DMS 273 (cell line): ENCODE measurements at regions not wholly inside any gene's neighbourhood (a gene's known extent, or its start where the extent isn't known, plus 50 kb on each side); places are given as distances from the start of the nearest gene placed in this dataset.
"Not testable (repeated sequence)": the region's sequence is repeated elsewhere in the genome, so short reads cannot be mapped to it uniquely, and the experiment has no call there.

Experiments used
- DNase-seq: peaks from one replicate; lab custom pipeline; 2025; ENCODE audit not compliant: unreplicated experiment; lab: John Stamatoyannopoulos, UW

GRCh38 chr12:28973491-28973890 is 175.6 kb upstream of the FAR2 start:
- DNase-seq: no peak

GRCh38 chr12:28974166-28974565 is 174.9 kb upstream of the FAR2 start:
- DNase-seq: no peak

GRCh38 chr12:28974883-28975282 is 174.2 kb upstream of the FAR2 start:
- no peak for DNase-seq

GRCh38 chr12:28975564-28976340 is 173.3 kb upstream of the FAR2 start:
- DNase-seq: no peak

GRCh38 chr12:28980436-28980835 is 168.6 kb upstream of the FAR2 start:
- no peak for DNase-seq

- DNase-seq: no peak
These were observed 161.3 kb upstream of the FAR2 start for GRCh38 chr12:28987538-28988324.

- no peak for DNase-seq
These were observed 160.8 kb upstream of the FAR2 start for GRCh38 chr12:28988325-28988704.

GRCh38 chr12:28991626-28992025 is 157.5 kb upstream of the FAR2 start:
- no peak for DNase-seq

- DNase-seq: no peak
These were observed 155.4 kb upstream of the FAR2 start for GRCh38 chr12:28993720-28994119.

GRCh38 chr12:28994179-28994715 is 154.8 kb upstream of the FAR2 start:
- no peak for DNase-seq

GRCh38 chr12:28996688-28997087 is 152.4 kb upstream of the FAR2 start:
- no peak for DNase-seq

GRCh38 chr12:28998662-28999120 is 150.4 kb upstream of the FAR2 start:
- DNase-seq: peak; percentile 30

GRCh38 chr12:29004066-29004935 is 144.8 kb upstream of the FAR2 start:
- no peak for DNase-seq

- no peak for DNase-seq
These were observed 144.2 kb upstream of the FAR2 start for GRCh38 chr12:29004936-29005304.

- DNase-seq: no peak
These were observed 140.3 kb upstream of the FAR2 start for GRCh38 chr12:29008786-29009185.

GRCh38 chr12:29012673-29013072 is 136.4 kb upstream of the FAR2 start:
- no peak for DNase-seq

- not testable (repeated sequence) for DNase-seq
These were observed 131.5 kb upstream of the FAR2 start for GRCh38 chr12:29017532-29017931.

- no peak for DNase-seq
These were observed 125.5 kb upstream of the FAR2 start for GRCh38 chr12:29023436-29024076.

- DNase-seq: no peak
These were observed 125.0 kb upstream of the FAR2 start for GRCh38 chr12:29024117-29024516.

- no peak for DNase-seq
These were observed 123.1 kb upstream of the FAR2 start for GRCh38 chr12:29025937-29026336.

- DNase-seq: no peak
These were observed 122.7 kb upstream of the FAR2 start for GRCh38 chr12:29026419-29026818.
